ENCODE measurements at regions not wholly inside any gene's neighbourhood (a gene's known extent, or its start where the extent isn't known, plus 50 kb on each side); places are given as distances from the start of the nearest gene placed in this dataset.

DNA sequence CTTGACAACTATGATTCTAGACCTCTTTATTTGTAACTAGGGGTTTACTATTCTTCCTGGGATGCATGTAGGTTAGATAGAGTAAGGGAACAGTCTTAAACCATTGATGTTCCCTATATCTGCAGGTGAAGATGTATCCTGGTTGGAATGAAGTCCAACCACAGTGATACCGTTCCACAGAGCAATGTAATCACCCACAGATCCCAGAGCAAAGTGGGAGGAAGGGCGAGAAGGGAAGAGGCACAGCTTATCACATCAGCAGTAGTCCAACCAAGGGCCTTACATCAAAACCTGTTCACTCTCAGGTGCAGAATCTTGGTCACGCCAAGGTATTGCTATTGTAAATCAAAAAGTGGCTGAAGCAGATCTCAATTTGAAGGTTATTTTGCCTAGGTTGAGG lies 61.8 kb upstream of the LIPC start (continued):
- no peak for TF ChIP-seq ESRRG (CRISPR knock-in tag; IDR thresholded peaks at IDR 0.05)

DNA sequence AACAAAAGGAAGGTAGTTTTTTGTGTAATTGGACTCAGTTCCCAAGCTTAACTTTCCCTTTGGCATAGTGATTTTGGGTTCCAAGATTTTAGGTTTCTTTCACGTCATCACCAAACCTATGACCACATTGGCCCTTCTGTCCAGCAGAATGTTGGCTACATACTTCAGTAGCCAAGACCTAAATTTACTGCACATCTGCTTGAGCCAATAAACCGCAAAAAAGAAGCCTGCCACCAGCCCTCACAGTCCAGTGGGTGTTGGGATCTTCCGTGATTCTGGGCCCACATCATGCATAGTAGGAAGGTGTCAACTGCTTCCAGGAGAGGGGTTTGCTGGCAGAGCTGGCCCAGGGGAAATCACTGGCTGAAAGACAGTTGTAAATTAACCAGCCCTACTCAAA lies 57.6 kb upstream of the LIPC start:
- ATAC-seq: no peak
- TF ChIP-seq ZFP3 (CRISPR knock-in tag; IDR thresholded peaks at IDR 0.05) (no peak), CSDC2 (CRISPR knock-in tag; IDR thresholded peaks at IDR 0.05) (no peak), BACH2 (CRISPR knock-in tag; IDR thresholded peaks at IDR 0.05; ENCODE audit: borderline replicate concordance) (no peak), POU6F1 (CRISPR knock-in tag; IDR thresholded peaks at IDR 0.05; ENCODE audit: borderline replicate concordance, low read depth) (no peak), GLIS3 (CRISPR knock-in tag; IDR thresholded peaks at IDR 0.05) (no peak), TSHZ2 (CRISPR knock-in tag; IDR thresholded peaks at IDR 0.05) (no peak), OSR1 (CRISPR knock-in tag; IDR thresholded peaks at IDR 0.05) (no peak), ESRRG (CRISPR knock-in tag; IDR thresholded peaks at IDR 0.05) (no peak), ISL1 (CRISPR knock-in tag; IDR thresholded peaks at IDR 0.05) (no peak), TCF4 (CRISPR knock-in tag; IDR thresholded peaks at IDR 0.05; ENCODE audit: borderline replicate concordance) (no peak), ZNF565 (CRISPR knock-in tag; conservative IDR thresholded peaks at IDR 0.05; ENCODE audit: low read depth) (no peak), ZFP30 (CRISPR knock-in tag; IDR thresholded peaks at IDR 0.05) (no peak), ZC3H10 (CRISPR knock-in tag; IDR thresholded peaks at IDR 0.05) (no peak), ARNTL (CRISPR knock-in tag; IDR thresholded peaks at IDR 0.05; ENCODE audit: borderline replicate concordance, low read depth) (no peak), RARB (CRISPR knock-in tag; IDR thresholded peaks at IDR 0.05) (no peak), SNAI2 (CRISPR knock-in tag; IDR thresholded peaks at IDR 0.05) (no peak), PPARA (CRISPR knock-in tag; IDR thresholded peaks at IDR 0.05; ENCODE audit: borderline replicate concordance) (no peak), ZNF8 (CRISPR knock-in tag; IDR thresholded peaks at IDR 0.05) (no peak)

DNA sequence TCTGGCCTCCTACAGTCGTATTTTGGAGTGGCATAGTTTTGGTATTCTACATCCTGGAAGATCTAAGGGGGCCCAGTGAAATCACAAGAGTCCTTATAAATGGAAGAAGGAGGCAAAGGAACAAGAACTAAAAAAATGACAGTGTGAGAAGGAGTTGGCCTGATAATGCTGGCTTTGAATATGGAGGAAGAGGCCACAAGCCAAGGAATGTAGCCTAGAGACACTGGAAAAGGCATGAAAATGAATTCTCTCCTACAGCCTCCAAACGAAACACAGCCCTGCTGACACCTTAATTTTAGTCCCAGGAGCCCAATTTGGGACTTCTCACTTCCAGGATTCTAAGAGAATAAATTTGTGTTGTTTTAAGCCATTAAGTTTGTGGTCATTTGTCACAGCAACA lies 54.6 kb upstream of the LIPC start:
- TF ChIP-seq POU6F1 (CRISPR knock-in tag; IDR thresholded peaks at IDR 0.05; ENCODE audit: borderline replicate concordance, low read depth) (no peak), TSHZ2 (CRISPR knock-in tag; IDR thresholded peaks at IDR 0.05) (no peak)
- TF ChIP-seq, protein P1, sequence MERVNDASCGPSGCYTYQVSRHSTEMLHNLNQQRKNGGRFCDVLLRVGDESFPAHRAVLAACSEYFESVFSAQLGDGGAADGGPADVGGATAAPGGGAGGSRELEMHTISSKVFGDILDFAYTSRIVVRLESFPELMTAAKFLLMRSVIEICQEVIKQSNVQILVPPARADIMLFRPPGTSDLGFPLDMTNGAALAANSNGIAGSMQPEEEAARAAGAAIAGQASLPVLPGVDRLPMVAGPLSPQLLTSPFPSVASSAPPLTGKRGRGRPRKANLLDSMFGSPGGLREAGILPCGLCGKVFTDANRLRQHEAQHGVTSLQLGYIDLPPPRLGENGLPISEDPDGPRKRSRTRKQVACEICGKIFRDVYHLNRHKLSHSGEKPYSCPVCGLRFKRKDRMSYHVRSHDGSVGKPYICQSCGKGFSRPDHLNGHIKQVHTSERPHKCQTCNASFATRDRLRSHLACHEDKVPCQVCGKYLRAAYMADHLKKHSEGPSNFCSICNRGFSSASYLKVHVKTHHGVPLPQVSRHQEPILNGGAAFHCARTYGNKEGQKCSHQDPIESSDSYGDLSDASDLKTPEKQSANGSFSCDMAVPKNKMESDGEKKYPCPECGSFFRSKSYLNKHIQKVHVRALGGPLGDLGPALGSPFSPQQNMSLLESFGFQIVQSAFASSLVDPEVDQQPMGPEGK (CRISPR knock-in tag; IDR thresholded peaks at IDR 0.05; ENCODE audit: borderline replicate concordance): no peak
- ATAC-seq: no peak
